HG03571 (cell line): ENCODE measurements at regions not wholly inside any gene's neighbourhood (a gene's known extent, or its start where the extent isn't known, plus 50 kb on each side); places are given as distances from the start of the nearest gene placed in this dataset.
A peak's percentile ranks its signal among the peaks of the same experiment; 100 is the strongest.
"Not testable (repeated sequence)": the region's sequence is repeated elsewhere in the genome, so short reads cannot be mapped to it uniquely, and the experiment has no call there.

Experiments used
- ATAC-seq: cut with Tn5 transposase; IDR thresholded peaks from one replicate; pipeline ENCODE4 v1.9.1; 2021; ENCODE audit not compliant: unreplicated experiment

- ATAC-seq = no peak
Observed at GRCh38 chr2:44084850-44085249, 83.8 kb upstream of the PPM1B start.

GRCh38 chr2:44086629-44087028 lies 82.0 kb upstream of the PPM1B start:
- ATAC-seq = no peak

GRCh38 chr2:44087036-44087713 lies 81.5 kb upstream of the PPM1B start:
- ATAC-seq = no peak

- ATAC-seq = no peak
Observed at GRCh38 chr2:44087714-44088092, 81.0 kb upstream of the PPM1B start.

GRCh38 chr2:44092519-44092918 lies 76.2 kb upstream of the PPM1B start:
- not testable (repeated sequence) for ATAC-seq

GRCh38 chr2:44093970-44094369 lies 74.7 kb upstream of the PPM1B start:
- ATAC-seq = no peak

GRCh38 chr2:44097322-44097907 lies 71.3 kb upstream of the PPM1B start:
- ATAC-seq = no peak

GRCh38 chr2:44098050-44098449 lies 70.6 kb upstream of the PPM1B start:
- ATAC-seq = no peak

GRCh38 chr2:44098891-44099290 lies 69.8 kb upstream of the PPM1B start:
- ATAC-seq = no peak

- peak; percentile 52 for ATAC-seq
Observed at GRCh38 chr2:44100351-44100750, 68.3 kb upstream of the PPM1B start.

GRCh38 chr2:44101246-44101645 lies 67.4 kb upstream of the PPM1B start:
- ATAC-seq = no peak

- no peak for ATAC-seq
Observed at GRCh38 chr2:44102790-44103562, 65.7 kb upstream of the PPM1B start.

GRCh38 chr2:44103639-44104038 lies 65.0 kb upstream of the PPM1B start:
- no peak for ATAC-seq

GRCh38 chr2:44104855-44105271 lies 63.8 kb upstream of the PPM1B start:
- ATAC-seq = no peak

- ATAC-seq = not testable (repeated sequence)
Observed at GRCh38 chr2:44106509-44106908, 62.2 kb upstream of the PPM1B start.

- ATAC-seq = peak; percentile 82
Observed at GRCh38 chr2:44107086-44107740, 61.5 kb upstream of the PPM1B start.

GRCh38 chr2:44107974-44108373 lies 60.7 kb upstream of the PPM1B start:
- ATAC-seq = no peak

- no peak for ATAC-seq
Observed at GRCh38 chr2:44109166-44109565, 59.5 kb upstream of the PPM1B start.

- ATAC-seq = no peak
Observed at GRCh38 chr2:44110444-44110843, 58.2 kb upstream of the PPM1B start.

GRCh38 chr2:44112096-44112495 lies 56.6 kb upstream of the PPM1B start:
- ATAC-seq = no peak

- ATAC-seq = no peak
Observed at GRCh38 chr2:44116319-44116718, 52.4 kb upstream of the PPM1B start.

- ATAC-seq = no peak
Observed at GRCh38 chr2:44118257-44118656, 50.4 kb upstream of the PPM1B start.
